ENCODE measurements at regions not wholly inside any gene's neighbourhood (a gene's known extent, or its start where the extent isn't known, plus 50 kb on each side); places are given as distances from the start of the nearest gene placed in this dataset.
"Not testable (repeated sequence)": the region's sequence is repeated elsewhere in the genome, so short reads cannot be mapped to it uniquely, and the experiment has no call there.

- DNase-seq: no peak
These were observed 106.5 kb upstream of the P2RY1 start for GRCh38 chr3:152728231-152728980.

GRCh38 chr3:152729906-152730305, 105.0 kb upstream of the P2RY1 start:
- DNase-seq: no peak

GRCh38 chr3:152731511-152731910, 103.4 kb upstream of the P2RY1 start:
- DNase-seq: no peak

GRCh38 chr3:152733584-152734119, 101.3 kb upstream of the P2RY1 start:
- DNase-seq: no peak

- DNase-seq: no peak
These were observed 97.7 kb upstream of the P2RY1 start for GRCh38 chr3:152737021-152737908.

- no peak for DNase-seq
These were observed 96.3 kb upstream of the P2RY1 start for GRCh38 chr3:152738656-152739055.

GRCh38 chr3:152742368-152743347, 92.3 kb upstream of the P2RY1 start:
- DNase-seq: no peak

- no peak for DNase-seq
These were observed 89.3 kb upstream of the P2RY1 start for GRCh38 chr3:152745646-152746045.

GRCh38 chr3:152754303-152754702, 80.6 kb upstream of the P2RY1 start:
- no peak for DNase-seq

- no peak for DNase-seq
These were observed 78.1 kb upstream of the P2RY1 start for GRCh38 chr3:152756807-152757206.

- DNase-seq: no peak
These were observed 74.8 kb upstream of the P2RY1 start for GRCh38 chr3:152760024-152760563.

GRCh38 chr3:152760591-152760990, 74.3 kb upstream of the P2RY1 start:
- DNase-seq: no peak

- no peak for DNase-seq
These were observed 66.5 kb upstream of the P2RY1 start for GRCh38 chr3:152768478-152768877.

- no peak for DNase-seq
These were observed 65.4 kb upstream of the P2RY1 start for GRCh38 chr3:152769523-152769922.

- DNase-seq: no peak
These were observed 64.6 kb upstream of the P2RY1 start for GRCh38 chr3:152770296-152770695.

- no peak for DNase-seq
These were observed 63.8 kb upstream of the P2RY1 start for GRCh38 chr3:152771120-152771519.

GRCh38 chr3:152772674-152773225, 62.2 kb upstream of the P2RY1 start:
- DNase-seq: no peak

GRCh38 chr3:152773633-152774032, 61.3 kb upstream of the P2RY1 start:
- no peak for DNase-seq

- not testable (repeated sequence) for DNase-seq
These were observed 60.7 kb upstream of the P2RY1 start for GRCh38 chr3:152774230-152774629.

- no peak for DNase-seq
These were observed 56.9 kb upstream of the P2RY1 start for GRCh38 chr3:152778022-152778421.

GRCh38 chr3:152779653-152780052, 55.3 kb upstream of the P2RY1 start:
- DNase-seq: no peak

- DNase-seq: no peak
These were observed 54.4 kb upstream of the P2RY1 start for GRCh38 chr3:152780553-152780952.

Measured in CD4-positive, alpha-beta T cell treated with Interferon gamma for 1 hour (primary cell).